ENCODE measurements at regions not wholly inside any gene's neighbourhood (a gene's known extent, or its start where the extent isn't known, plus 50 kb on each side); places are given as distances from the start of the nearest gene placed in this dataset.
"Not testable (repeated sequence)": the region's sequence is repeated elsewhere in the genome, so short reads cannot be mapped to it uniquely, and the experiment has no call there.

DNA sequence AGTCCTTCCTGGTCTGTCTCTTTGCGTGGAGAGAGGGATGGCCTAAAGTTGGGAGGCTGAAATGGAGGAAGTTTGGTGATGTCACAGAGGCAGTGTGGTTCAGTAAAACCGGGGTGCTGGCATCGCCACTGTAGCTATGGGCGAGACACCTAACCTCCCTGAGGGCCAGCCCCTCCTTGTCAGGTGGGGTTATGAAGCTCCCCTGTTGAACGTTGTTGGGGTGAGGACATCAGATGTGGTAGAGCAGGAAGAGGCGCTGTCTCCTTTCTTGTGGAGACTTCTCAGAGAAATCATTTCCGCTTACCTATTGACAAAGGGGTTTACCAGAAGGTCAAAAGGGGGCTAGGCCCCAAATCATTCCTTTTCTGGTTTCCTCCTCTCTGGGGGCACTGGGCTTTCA is 294.7 kb downstream of the SIPA1L2 start:
- no peak for TF ChIP-seq POLR2A (IDR thresholded peaks at IDR 0.05; ENCODE audit: low read depth, low read length)
- DNase-seq (ENCODE audit: insufficient read length, low spot score) (no peak), FAIRE-seq (no peak)

GRCh38 chr1:232334811-232335210 is 295.1 kb downstream of the SIPA1L2 start:
- FAIRE-seq: no peak
- no peak for DNase-seq (ENCODE audit: insufficient read length, low spot score)
- no peak for TF ChIP-seq POLR2A (IDR thresholded peaks at IDR 0.05; ENCODE audit: low read depth, low read length)

- no peak for TF ChIP-seq POLR2A (IDR thresholded peaks at IDR 0.05; ENCODE audit: low read depth, low read length)
- DNase-seq (ENCODE audit: insufficient read length, low spot score) (no peak), FAIRE-seq (no peak)
Observed at GRCh38 chr1:232334246-232334645, 295.7 kb downstream of the SIPA1L2 start.

DNA sequence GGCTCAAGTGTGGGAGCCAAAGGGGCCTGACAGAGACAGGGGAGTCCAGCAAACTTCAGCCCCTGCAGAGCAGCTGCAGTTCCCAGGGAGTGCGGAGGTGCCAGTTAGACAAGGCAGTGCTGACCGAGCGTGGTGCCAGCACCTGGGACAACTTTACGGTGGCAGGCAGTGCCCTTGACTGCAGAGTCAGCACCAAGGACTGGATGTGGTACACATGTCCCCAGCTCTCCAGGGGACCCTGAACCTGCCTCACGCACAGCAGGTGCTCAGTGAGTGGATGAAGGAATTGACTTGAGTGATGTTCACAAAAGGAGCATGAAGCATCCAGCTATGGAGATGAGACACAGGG is 296.5 kb downstream of the SIPA1L2 start:
- FAIRE-seq (no peak), DNase-seq (ENCODE audit: insufficient read length, low spot score) (no peak)
- no peak for TF ChIP-seq POLR2A (IDR thresholded peaks at IDR 0.05; ENCODE audit: low read depth, low read length)

DNA sequence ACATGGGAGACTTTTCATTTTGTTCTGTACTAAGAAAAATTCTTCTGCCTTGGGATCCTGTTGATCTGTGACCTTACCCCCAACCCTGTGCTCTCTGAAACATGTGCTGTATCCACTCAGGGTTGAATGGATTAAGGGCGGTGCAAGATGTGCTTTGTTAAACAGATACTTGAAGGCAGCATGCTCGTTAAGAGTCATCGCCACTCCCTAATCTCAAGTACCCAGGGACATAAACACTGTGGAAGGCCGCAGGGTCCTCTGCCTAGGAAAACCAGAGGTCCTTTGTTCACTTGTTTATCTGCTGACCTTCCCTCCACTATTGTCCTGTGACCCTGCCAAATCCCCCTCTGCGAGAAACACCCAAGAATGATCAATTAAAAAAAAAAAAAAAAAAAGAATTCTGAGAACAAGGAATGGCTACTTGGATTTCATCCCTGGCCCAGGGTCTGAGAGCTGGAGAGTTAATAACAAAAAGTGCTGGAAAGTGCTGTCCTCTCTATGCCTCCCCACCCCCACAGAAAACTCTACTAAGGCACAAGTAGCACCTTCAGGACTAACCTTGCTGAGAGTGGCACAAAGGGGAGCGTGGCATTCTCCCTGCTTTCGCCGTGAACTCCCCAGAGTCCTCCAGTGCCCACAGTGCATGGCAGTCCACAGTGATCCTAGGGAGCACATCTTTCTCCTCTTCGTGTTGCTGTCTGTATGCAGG is 297.1 kb downstream of the SIPA1L2 start:
- DNase-seq (ENCODE audit: insufficient read length, low spot score); FAIRE-seq: not testable (repeated sequence)

DNA sequence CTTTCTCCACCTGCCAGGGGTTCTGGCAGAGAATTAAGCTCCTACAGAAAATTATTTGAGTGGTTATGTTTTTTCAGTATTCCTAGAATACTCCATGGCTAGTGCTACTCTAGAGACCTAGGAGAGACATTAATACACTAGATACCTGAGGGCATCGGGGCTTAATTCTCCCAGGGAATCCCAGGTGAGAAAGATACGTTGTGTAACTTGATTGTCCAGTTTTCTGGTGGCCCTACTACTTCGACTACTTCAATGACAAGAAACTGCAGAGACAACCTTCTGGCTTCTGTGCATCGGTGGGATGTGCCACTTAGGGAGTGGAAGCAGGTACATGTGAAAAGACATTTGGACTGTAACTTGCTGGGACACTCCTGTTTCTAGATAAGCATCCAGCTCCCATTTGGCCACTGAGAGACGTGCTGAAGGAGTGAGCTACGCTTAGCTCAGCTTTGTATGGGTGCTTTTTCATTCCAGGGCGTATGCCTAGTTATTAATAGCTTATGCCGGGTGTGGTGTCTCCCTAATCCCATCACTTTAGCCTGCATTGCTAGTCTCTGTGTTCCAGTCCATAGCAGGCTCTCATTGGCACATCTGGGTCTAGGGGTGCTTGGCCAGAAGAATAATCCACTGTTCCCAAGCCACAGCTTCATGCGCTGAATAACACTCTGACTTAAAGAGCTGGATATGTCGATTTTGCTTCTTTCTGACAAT is 300.7 kb downstream of the SIPA1L2 start:
- DNase-seq (ENCODE audit: insufficient read length, low spot score): no peak
- no peak for TF ChIP-seq POLR2A (IDR thresholded peaks at IDR 0.05; ENCODE audit: low read depth, low read length)
- no peak for FAIRE-seq

DNA sequence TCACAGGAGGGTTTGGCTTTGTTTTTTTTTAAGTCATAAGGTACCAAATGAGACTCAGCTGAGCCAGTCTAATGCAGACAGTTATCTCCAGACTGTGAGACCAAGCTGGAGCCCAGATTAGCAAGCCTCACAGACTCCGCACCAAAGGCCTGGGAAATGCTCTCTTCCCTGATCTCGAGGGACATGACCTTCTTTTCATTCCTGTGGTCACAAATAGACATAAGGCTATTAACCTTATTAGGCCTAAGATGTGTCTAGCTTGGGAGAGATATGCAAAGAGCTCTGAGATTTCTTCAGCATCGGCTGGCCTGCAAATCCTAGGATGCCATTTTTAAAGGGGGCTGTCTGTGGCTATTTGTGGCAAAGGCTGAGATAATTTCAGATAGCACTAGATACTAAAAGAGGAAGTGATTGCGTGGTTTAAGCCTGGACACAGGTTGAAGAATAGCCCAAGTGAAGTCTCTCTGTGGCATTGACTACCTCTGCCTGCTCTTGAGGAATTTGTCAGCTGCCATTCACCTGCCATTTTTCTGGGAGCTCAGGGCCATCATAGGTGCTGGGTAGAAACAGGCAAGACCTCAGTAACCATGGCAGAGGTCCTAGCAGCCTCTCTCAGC is 301.3 kb downstream of the SIPA1L2 start:
- no peak for TF ChIP-seq POLR2A (IDR thresholded peaks at IDR 0.05; ENCODE audit: low read depth, low read length)
- DNase-seq (ENCODE audit: insufficient read length, low spot score): no peak
- no peak for FAIRE-seq

GRCh38 chr1:232327899-232328298 is 302.0 kb downstream of the SIPA1L2 start:
- TF ChIP-seq POLR2A (IDR thresholded peaks at IDR 0.05; ENCODE audit: low read depth, low read length): no peak
- DNase-seq (ENCODE audit: insufficient read length, low spot score): no peak
- FAIRE-seq: no peak

- DNase-seq (ENCODE audit: insufficient read length, low spot score) (no peak), FAIRE-seq (no peak)
- no peak for TF ChIP-seq POLR2A (IDR thresholded peaks at IDR 0.05; ENCODE audit: low read depth, low read length)
Observed at GRCh38 chr1:232327269-232327668, 302.7 kb downstream of the SIPA1L2 start.

DNA sequence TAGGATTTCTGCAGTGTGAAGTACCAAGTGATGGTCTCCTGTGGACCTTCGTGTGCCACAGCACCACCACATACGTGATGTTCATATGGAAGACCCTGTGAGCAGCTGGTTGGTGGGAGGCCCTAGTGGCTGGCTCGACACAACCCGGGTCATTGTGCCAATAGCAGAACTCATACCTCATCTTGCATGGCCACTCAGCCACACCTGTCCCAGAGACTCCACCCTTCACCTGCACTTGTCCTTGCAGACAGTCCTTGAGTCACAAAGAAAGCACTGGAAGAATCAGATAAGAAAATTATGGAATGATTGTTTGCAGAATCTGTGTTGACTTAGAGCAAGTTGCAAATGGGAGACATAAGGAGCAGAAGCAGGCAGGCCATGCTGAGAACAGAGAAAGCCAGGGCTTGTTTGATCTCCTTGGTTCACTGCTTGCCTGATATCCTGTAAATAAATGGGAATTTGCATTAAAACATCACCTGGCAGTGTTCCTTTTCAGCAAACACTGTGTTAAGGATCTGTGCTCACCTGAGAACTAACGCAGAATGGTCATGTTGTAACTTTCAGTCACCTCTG is 307.7 kb downstream of the SIPA1L2 start:
- FAIRE-seq (no peak), DNase-seq (ENCODE audit: insufficient read length, low spot score) (no peak)
- TF ChIP-seq POLR2A (IDR thresholded peaks at IDR 0.05; ENCODE audit: low read depth, low read length): no peak

DNA sequence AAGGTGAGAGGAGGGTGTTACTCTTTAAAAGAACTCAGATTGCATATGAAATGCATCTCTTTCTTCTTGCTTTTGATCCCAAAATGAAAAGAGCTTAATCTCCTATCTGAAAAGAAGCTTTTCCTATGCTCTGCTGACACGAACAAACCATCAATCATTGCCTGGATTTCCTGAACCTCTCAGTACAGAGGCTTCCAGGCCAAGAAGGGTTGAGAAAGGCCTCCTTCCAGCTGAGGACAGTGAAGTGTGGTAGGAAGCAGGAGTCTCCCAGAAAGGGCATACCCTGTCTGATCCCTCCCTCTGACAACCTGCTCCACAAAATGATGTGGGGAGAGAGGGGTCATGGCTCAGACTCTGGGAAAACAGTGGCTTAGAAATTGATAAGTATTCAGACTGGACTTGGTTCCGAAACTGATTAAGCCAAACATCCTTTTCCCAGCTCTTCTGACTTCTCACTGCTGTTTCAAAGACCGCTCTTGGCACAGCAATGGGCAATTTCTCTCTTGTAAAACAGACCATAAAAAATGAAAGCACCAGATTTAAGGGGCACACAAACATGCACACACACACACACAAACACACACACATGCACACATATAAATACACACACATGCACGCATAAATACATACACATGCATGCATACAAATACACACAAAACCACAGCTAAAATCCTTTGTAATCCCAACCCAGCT is 310.3 kb downstream of the SIPA1L2 start:
- no peak for TF ChIP-seq POLR2A (IDR thresholded peaks at IDR 0.05; ENCODE audit: low read depth, low read length)
- no peak for DNase-seq (ENCODE audit: insufficient read length, low spot score)
- FAIRE-seq: no peak

DNA sequence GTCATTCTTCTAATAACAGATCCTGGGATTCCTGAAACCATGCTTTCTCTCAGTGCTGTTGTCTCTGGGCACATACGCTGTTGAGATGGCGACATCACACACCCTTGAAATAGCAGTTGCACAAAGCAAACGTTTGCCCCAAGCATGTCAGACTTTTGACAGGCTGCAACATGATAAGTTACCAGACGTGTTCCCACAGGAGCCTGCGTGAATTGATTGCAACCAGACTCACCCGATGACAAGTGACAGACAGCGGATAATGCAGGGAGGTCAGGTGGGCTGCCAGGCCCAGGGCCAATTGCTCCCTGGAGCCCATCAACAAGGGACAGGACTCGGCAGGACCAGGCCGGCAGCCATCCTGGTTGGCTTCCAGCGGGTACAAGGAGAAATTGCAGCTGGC is 310.9 kb downstream of the SIPA1L2 start:
- DNase-seq (ENCODE audit: insufficient read length, low spot score): no peak
- TF ChIP-seq POLR2A (IDR thresholded peaks at IDR 0.05; ENCODE audit: low read depth, low read length): no peak
- no peak for FAIRE-seq

DNA sequence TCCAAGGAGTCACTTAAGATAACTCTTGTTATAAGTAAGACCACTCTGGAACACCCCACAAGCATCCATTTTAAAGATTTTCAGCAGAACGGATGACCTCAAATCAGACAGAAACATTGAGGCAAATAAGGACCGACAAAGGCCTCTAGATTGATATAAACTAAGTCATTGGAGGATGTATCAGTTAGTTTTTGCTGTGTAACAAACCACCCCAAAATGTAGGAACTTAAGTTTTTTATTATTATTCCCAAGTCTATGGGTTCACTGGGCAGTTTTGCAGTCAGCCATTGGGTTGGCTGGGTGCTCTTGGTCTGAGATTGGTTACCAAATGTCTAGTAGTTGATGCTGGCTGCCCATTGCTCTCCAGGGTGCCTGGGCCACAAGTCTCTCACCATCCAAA is 311.8 kb downstream of the SIPA1L2 start:
- TF ChIP-seq POLR2A (IDR thresholded peaks at IDR 0.05; ENCODE audit: low read depth, low read length): no peak
- no peak for FAIRE-seq
- DNase-seq (ENCODE audit: insufficient read length, low spot score): no peak

DNA sequence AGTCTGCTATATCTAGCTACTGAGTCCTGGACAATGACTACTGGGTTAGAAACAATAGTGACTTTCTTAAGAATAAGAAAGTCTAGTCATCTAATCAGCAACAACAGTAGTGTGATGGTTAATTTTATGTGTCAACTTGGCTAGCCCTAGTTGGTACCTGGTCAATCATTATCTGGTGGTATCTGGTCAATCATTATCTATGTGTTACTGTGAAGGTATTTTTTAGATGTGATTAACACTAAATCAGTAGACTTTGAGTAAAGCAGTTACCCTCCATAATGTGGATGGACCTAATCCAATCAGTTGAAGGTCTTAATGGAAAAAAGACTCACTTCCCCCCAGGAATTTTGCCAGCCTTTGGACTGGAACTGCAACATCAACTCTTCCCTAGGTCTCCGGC is 312.6 kb downstream of the SIPA1L2 start:
- DNase-seq (ENCODE audit: insufficient read length, low spot score) (no peak), FAIRE-seq (no peak)
- no peak for TF ChIP-seq POLR2A (IDR thresholded peaks at IDR 0.05; ENCODE audit: low read depth, low read length)

Measured in H54 (cell line).